HG03432 (cell line): ENCODE measurements at regions not wholly inside any gene's neighbourhood (a gene's known extent, or its start where the extent isn't known, plus 50 kb on each side); places are given as distances from the start of the nearest gene placed in this dataset.

Experiments
- ATAC-seq: cut with Tn5 transposase; IDR thresholded peaks from one replicate; pipeline ENCODE4 v1.9.1; 2021; ENCODE audit warnings: mild to moderate bottlenecking, moderate library complexity; ENCODE audit not compliant: unreplicated experiment

GRCh38 chr15:95865330-95865739, 465.2 kb upstream of the NR2F2 start:
- ATAC-seq: no peak

- ATAC-seq: no peak
Measured at GRCh38 chr15:95866711-95867440, 463.6 kb upstream of the NR2F2 start.

GRCh38 chr15:95868450-95868849, 462.1 kb upstream of the NR2F2 start:
- ATAC-seq: no peak

GRCh38 chr15:95868970-95869369, 461.5 kb upstream of the NR2F2 start:
- ATAC-seq: no peak

GRCh38 chr15:95869920-95870319, 460.6 kb upstream of the NR2F2 start:
- ATAC-seq: peak; percentile 46

GRCh38 chr15:95872366-95872771, 458.1 kb upstream of the NR2F2 start:
- no peak for ATAC-seq

GRCh38 chr15:95874637-95875036, 455.9 kb upstream of the NR2F2 start:
- ATAC-seq: no peak

- no peak for ATAC-seq
Measured at GRCh38 chr15:95875121-95875643, 455.3 kb upstream of the NR2F2 start.

GRCh38 chr15:95880031-95880570, 450.4 kb upstream of the NR2F2 start:
- no peak for ATAC-seq

GRCh38 chr15:95880630-95881029, 449.9 kb upstream of the NR2F2 start:
- no peak for ATAC-seq

GRCh38 chr15:95883064-95883463, 447.4 kb upstream of the NR2F2 start:
- ATAC-seq: no peak

GRCh38 chr15:95884276-95884675, 446.2 kb upstream of the NR2F2 start:
- no peak for ATAC-seq

- ATAC-seq: no peak
Measured at GRCh38 chr15:95887666-95888390, 442.7 kb upstream of the NR2F2 start.

GRCh38 chr15:95888762-95889161, 441.7 kb upstream of the NR2F2 start:
- no peak for ATAC-seq

- no peak for ATAC-seq
Measured at GRCh38 chr15:95894407-95894956, 436.0 kb upstream of the NR2F2 start.

GRCh38 chr15:95895508-95895907, 435.0 kb upstream of the NR2F2 start:
- no peak for ATAC-seq

- no peak for ATAC-seq
Measured at GRCh38 chr15:95897651-95898050, 432.8 kb upstream of the NR2F2 start.

GRCh38 chr15:95898761-95899160, 431.7 kb upstream of the NR2F2 start:
- no peak for ATAC-seq

GRCh38 chr15:95901271-95901670, 429.2 kb upstream of the NR2F2 start:
- no peak for ATAC-seq

- ATAC-seq: no peak
Measured at GRCh38 chr15:95902606-95903005, 427.9 kb upstream of the NR2F2 start.

- no peak for ATAC-seq
Measured at GRCh38 chr15:95903352-95903751, 427.1 kb upstream of the NR2F2 start.
